Hepatocyte (in vitro differentiated cells): ENCODE measurements at regions not wholly inside any gene's neighbourhood (a gene's known extent, or its start where the extent isn't known, plus 50 kb on each side); places are given as distances from the start of the nearest gene placed in this dataset.

Experiments used
- EZH2 ChIP-seq: fragments of 200-600 bp; sonication (generic); IDR thresholded peaks from 2 replicates; pipeline ENCODE4 v1.6.1; 2016; ENCODE audit warnings: antibody characterized with exemption, mild to moderate bottlenecking, borderline replicate concordance
- EZH2phosphoT487 ChIP-seq: fragments of 200-600 bp; sonication (generic); IDR thresholded peaks from one replicate; pipeline ENCODE4 v1.6.1; 2018; ENCODE audit warnings: antibody characterized with exemption, mild to moderate bottlenecking, low read depth, moderate library complexity; ENCODE audit not compliant: unreplicated experiment, severe bottlenecking
- TF ChIP-seq, protein P1 (sequence below): fragments of 200-600 bp; sonication (generic); IDR thresholded peaks from 2 replicates; pipeline ENCODE4 v1.5.1; 2016; ENCODE audit warnings: antibody characterized with exemption, mild to moderate bottlenecking; ENCODE audit not compliant: poor library complexity

DNA sequence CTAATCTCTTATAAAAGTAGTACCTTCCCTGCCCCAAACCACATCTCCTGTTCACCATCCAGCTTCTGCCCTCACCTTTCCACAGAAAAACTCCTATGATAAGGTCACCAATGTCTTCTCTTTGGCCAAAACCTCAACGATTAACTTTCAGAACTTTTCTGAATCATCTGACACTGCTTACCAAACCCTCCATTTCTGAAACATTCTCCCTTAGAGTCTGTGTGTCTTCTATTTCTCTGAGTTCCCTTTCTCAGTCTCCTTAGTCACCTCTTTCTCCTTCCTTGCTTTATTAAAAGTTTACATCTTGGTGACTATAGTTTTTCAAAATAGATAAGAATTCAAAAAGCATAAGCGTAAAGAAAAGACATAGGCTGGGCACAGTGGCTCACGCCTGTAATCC is 51.3 kb upstream of the SP3 start:
- TF ChIP-seq, protein P1, sequence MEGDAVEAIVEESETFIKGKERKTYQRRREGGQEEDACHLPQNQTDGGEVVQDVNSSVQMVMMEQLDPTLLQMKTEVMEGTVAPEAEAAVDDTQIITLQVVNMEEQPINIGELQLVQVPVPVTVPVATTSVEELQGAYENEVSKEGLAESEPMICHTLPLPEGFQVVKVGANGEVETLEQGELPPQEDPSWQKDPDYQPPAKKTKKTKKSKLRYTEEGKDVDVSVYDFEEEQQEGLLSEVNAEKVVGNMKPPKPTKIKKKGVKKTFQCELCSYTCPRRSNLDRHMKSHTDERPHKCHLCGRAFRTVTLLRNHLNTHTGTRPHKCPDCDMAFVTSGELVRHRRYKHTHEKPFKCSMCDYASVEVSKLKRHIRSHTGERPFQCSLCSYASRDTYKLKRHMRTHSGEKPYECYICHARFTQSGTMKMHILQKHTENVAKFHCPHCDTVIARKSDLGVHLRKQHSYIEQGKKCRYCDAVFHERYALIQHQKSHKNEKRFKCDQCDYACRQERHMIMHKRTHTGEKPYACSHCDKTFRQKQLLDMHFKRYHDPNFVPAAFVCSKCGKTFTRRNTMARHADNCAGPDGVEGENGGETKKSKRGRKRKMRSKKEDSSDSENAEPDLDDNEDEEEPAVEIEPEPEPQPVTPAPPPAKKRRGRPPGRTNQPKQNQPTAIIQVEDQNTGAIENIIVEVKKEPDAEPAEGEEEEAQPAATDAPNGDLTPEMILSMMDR: no peak
- TF ChIP-seq EZH2: no peak
- TF ChIP-seq EZH2phosphoT487: no peak
